GM12878 (cell line): ENCODE measurements at regions not wholly inside any gene's neighbourhood (a gene's known extent, or its start where the extent isn't known, plus 50 kb on each side); places are given as distances from the start of the nearest gene placed in this dataset.

Source experiments
- ATAC-seq: fragments of 200-7000 bp; cut with Tn5 transposase; 3 replicates; pipeline ENCODE4 v1.9.1; 2020; ENCODE audit warnings: mild to moderate bottlenecking, moderate library complexity
- BruUV-seq: library from RNA; stranded (reverse); fragments of 400-500 nt; replicated peaks from 2 replicates; lab custom pipeline; 2021; lab: Mats Ljungman, UMichigan
- CTCF ChIA-PET: fragments of 300-600 bp; sonication (Branson Sonifier 250); formaldehyde crosslinking; extraction: SDS; loops from one replicate; lab custom pipeline; 2021; ENCODE audit warnings: inconsistent platforms; lab: Yijun Ruan, JAX
- POLR2A ChIA-PET: fragments of 350-600 bp; formaldehyde crosslinking; extraction: SDS; loops from one replicate; lab custom pipeline; 2021; ENCODE audit warnings: inconsistent platforms; lab: Charles Lee
- RAD21 ChIA-PET: fragments of 300-600 bp; sonication (Branson Sonifier 250); formaldehyde crosslinking; loops from one replicate; lab custom pipeline; 2023; ENCODE audit warnings: antibody characterized with exemption; ENCODE audit not compliant: unreplicated experiment; lab: Charles Lee
- SMC1A ChIA-PET: fragments of 300-600 bp; sonication (Branson Sonifier 250); formaldehyde crosslinking; loops from one replicate; lab custom pipeline; 2023; ENCODE audit not compliant: unreplicated experiment, uncharacterized antibody; lab: Charles Lee
- DNase-seq: peaks from one replicate; pipeline ENCODE4 v3.0.0-alpha.2; 2011; ENCODE audit warnings: low read depth, low spot score
- FAIRE-seq: peaks from 3 replicates; lab custom pipeline; 2011; peaks lifted over from hg19 to GRCh38; lab: Jason Lieb, UNC
- H2AFZ ChIP-seq: 2 replicates; pipeline ENCODE4 v1.6.0; 2011; ENCODE audit warnings: low read depth, low read length, control low read depth; ENCODE audit not compliant: control insufficient read depth
- H3K27ac ChIP-seq: 2 replicates; pipeline ENCODE4 v1.5.1; 2011; ENCODE audit warnings: control low read depth; ENCODE audit not compliant: control insufficient read depth, insufficient read depth
- H3K27me3 ChIP-seq, 2 experiments: replicated peaks in 1 of 2; 2 replicates each; pipeline versions ENCODE4 v1.6.0 to v1.6.1; 2011; ENCODE audit warnings: low read length in 1 of 2; ENCODE audit not compliant: control insufficient read depth in 2 of 2, insufficient read depth in 2 of 2
- H3K36me3 ChIP-seq, 2 experiments: 2 replicates each; pipeline ENCODE4 v1.5.1; 2011; ENCODE audit warnings: low read length in 1 of 2; ENCODE audit not compliant: control insufficient read depth in 2 of 2, insufficient read depth in 2 of 2
- H3K4me1 ChIP-seq: 2 replicates; pipeline ENCODE4 v1.6.1; 2011; ENCODE audit warnings: mild to moderate bottlenecking, low read length, moderate library complexity, mixed read lengths; ENCODE audit not compliant: control insufficient read depth, insufficient read depth
- H3K4me2 ChIP-seq: 2 replicates; pipeline ENCODE4 v1.6.0; 2011; ENCODE audit warnings: control low read depth; ENCODE audit not compliant: control insufficient read depth, insufficient read depth
- H3K4me3 ChIP-seq: fragments of 200-600 bp; sonication (generic); 2 replicates; pipeline ENCODE4 v1.5.1; 2016
- H3K79me2 ChIP-seq: 2 replicates; pipeline ENCODE4 v1.6.0; 2011; ENCODE audit warnings: low read length; ENCODE audit not compliant: control insufficient read depth, insufficient read depth
- H3K9ac ChIP-seq: 2 replicates; pipeline ENCODE4 v1.8.0; 2011; ENCODE audit warnings: low read length, control low read depth, mixed read lengths; ENCODE audit not compliant: control insufficient read depth, insufficient read depth
- H3K9me3 ChIP-seq: replicated peaks from 3 replicates; pipeline ENCODE4 v1.5.1; 2011; ENCODE audit warnings: mild to moderate bottlenecking, low read length; ENCODE audit not compliant: control insufficient read depth, insufficient read depth
- H4K20me1 ChIP-seq: 2 replicates; pipeline ENCODE4 v1.6.0; 2011; ENCODE audit not compliant: control insufficient read depth, insufficient read depth
- BRCA1 ChIP-seq: IDR thresholded peaks from 2 replicates; pipeline ENCODE4 v1.6.1; 2011; ENCODE audit warnings: low read depth, low read length, improper control_type of control experiment
- IKZF1 ChIP-seq: fragments of 450-650 bp; conservative IDR thresholded peaks from 2 replicates; pipeline ENCODE4 v1.6.1; 2017; ENCODE audit warnings: antibody characterized with exemption, mild to moderate bottlenecking
- WGBS: methylation state at CpG from one replicate; pipeline ENCODE4 v1.1.6; 2016; ENCODE audit warnings: low lambda C conversion rate; ENCODE audit not compliant: insufficient replicate concordance, insufficient coverage; ENCODE audit errors: missing lambda C conversion rate; 5-methylcytosine and 5-hydroxymethylcytosine counted together
- in situ Hi-C: fragments of 300-500 bp; cut with MboI; formaldehyde crosslinking; loops from 9 replicates; pipeline ENCODE4 v1.14.3; 2018; ENCODE audit warnings: mixed read lengths
- intact Hi-C: fragments of 100-400 bp; cut with micrococcal nuclease; formaldehyde crosslinking; loops from one replicate; pipeline ENCODE4 v1.14.2; 2022; ENCODE audit not compliant: unreplicated experiment
- TF ChIP-seq, protein P1 (sequence below): fragments of 450-650 bp; IDR thresholded peaks from 2 replicates; pipeline ENCODE4 v1.6.1; 2017; ENCODE audit warnings: mild to moderate bottlenecking, moderate library complexity

DNA sequence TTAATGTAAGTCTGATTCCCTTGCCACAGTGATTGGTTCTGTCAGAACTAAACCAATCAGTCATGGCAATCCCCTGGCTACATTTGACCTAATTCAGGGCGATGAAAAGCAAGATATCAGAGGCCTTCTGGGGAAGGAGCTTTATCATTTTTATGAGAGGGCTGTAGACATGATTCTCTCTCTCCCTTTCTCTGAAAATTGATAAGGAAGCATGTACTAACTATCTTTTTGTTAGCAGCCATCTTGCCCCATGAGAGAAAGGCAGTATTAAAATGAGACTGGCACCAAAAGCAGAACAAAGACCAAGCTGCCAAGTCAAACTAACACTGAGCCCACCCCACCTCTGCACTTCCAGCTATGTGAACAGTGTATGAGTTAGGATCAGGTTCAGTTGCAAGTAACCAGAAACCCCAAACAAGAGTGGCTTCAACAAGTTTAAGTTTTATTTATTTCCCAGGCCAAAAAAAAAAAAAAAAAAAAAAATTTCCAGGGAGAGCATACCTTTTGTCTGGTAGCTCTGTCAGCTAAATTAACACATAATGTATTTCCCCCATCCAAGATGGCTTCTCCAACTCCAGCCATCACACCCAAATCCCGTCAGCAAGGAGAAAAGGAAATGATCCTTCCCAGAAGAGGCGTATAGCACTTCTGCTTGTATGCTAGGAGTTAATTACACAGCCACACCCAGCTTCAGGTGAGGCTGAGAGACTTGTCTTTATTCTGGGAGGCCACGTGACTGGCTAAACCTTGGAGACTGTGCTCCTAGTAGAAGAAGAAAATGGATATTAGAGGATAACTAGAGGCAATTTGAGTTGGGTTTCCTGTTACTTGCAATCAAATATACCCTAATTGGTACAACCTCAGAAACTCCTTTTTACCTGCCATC, 105.8 kb upstream of the RALGPS2 start:
- Histone ChIP-seq H2AFZ (no peak overlapping the region), H3K27ac (no peak overlapping the region), H3K9me3 (no peaks in the 10 kb centered on the region; the same call in 2 of the 3 replicates), H4K20me1 (no peaks in the 10 kb centered on the region), H3K36me3 (no peaks in the 10 kb centered on the region), H3K4me1 (no peaks in the 10 kb centered on the region), H3K4me2 (no peak overlapping the region), H3K79me2 (no peaks in the 10 kb centered on the region), H3K9ac (no peak overlapping the region), H3K4me3 (no peak overlapping the region), H3K27me3 (no peaks in the 10 kb centered on the region)
- WGBS: 61% methylated on average over 4 of the region's 4 CpGs
- ATAC-seq: no peak
- BruUV-seq: no TSS peak
- TF ChIP-seq IKZF1 (no peak), BRCA1 (no peak)
- TF ChIP-seq, protein P1, sequence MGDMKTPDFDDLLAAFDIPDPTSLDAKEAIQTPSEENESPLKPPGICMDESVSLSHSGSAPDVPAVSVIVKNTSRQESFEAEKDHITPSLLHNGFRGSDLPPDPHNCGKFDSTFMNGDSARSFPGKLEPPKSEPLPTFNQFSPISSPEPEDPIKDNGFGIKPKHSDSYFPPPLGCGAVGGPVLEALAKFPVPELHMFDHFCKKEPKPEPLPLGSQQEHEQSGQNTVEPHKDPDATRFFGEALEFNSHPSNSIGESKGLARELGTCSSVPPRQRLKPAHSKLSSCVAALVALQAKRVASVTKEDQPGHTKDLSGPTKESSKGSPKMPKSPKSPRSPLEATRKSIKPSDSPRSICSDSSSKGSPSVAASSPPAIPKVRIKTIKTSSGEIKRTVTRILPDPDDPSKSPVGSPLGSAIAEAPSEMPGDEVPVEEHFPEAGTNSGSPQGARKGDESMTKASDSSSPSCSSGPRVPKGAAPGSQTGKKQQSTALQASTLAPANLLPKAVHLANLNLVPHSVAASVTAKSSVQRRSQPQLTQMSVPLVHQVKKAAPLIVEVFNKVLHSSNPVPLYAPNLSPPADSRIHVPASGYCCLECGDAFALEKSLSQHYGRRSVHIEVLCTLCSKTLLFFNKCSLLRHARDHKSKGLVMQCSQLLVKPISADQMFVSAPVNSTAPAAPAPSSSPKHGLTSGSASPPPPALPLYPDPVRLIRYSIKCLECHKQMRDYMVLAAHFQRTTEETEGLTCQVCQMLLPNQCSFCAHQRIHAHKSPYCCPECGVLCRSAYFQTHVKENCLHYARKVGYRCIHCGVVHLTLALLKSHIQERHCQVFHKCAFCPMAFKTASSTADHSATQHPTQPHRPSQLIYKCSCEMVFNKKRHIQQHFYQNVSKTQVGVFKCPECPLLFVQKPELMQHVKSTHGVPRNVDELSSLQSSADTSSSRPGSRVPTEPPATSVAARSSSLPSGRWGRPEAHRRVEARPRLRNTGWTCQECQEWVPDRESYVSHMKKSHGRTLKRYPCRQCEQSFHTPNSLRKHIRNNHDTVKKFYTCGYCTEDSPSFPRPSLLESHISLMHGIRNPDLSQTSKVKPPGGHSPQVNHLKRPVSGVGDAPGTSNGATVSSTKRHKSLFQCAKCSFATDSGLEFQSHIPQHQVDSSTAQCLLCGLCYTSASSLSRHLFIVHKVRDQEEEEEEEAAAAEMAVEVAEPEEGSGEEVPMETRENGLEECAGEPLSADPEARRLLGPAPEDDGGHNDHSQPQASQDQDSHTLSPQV: no peak
- intact Hi-C loops (no loop called here), in situ Hi-C loops (loop anchor here (5.0 kb wide), 1 partner anchor 38 kb away; no protein-coding TSS in a partner anchor)
- ChIA-PET CTCF (interaction anchor here (1.2 to 1.7 kb wide), 2 partner anchors 18 to 32 kb away, joined by 3 to 5 read pairs; no protein-coding TSS in a partner anchor), RAD21 (interaction anchor here (0.9 to 1.2 kb wide), 2 partner anchors 9 to 47 kb away, joined by 5 to 7 read pairs; no protein-coding TSS in a partner anchor), POLR2A (no interaction called here), SMC1A (interaction anchor here (1.2 to 1.3 kb wide), 2 partner anchors 9 to 30 kb away, joined by 3 to 6 read pairs; no protein-coding TSS in a partner anchor)
- no peak for FAIRE-seq
- DNase-seq: no peak
